BLaER1 treated with 17β-estradiol and CSF1 and Interleukin-3, amounts not matched to agents 10 nM and 100 nM (cell line): ENCODE measurements at regions not wholly inside any gene's neighbourhood (a gene's known extent, or its start where the extent isn't known, plus 50 kb on each side); places are given as distances from the start of the nearest gene placed in this dataset.
"Not testable (repeated sequence)": the region's sequence is repeated elsewhere in the genome, so short reads cannot be mapped to it uniquely, and the experiment has no call there.

Source experiments
- H3K27ac ChIP-seq, 11 experiments: shearing (Covaris generic); formaldehyde crosslinking; 2 replicates each; pipeline ENCODE4 v1.8.1; 2022
- H3K27me3 ChIP-seq, 11 experiments: shearing (Covaris generic); formaldehyde crosslinking; 2 replicates each; pipeline ENCODE4 v1.8.1; 2022
- H3K36me3 ChIP-seq, 11 experiments: shearing (Covaris generic); formaldehyde crosslinking; 2 replicates each; pipeline ENCODE4 v1.8.1; 2022
- H3K4me1 ChIP-seq, 10 experiments: shearing (Covaris generic); formaldehyde crosslinking; 2 replicates each; pipeline ENCODE4 v1.8.1; 2022
- H3K4me2 ChIP-seq, 11 experiments: shearing (Covaris generic); formaldehyde crosslinking; 2 replicates each; pipeline ENCODE4 v1.8.1; 2022
- H3K4me3 ChIP-seq, 10 experiments: shearing (Covaris generic); formaldehyde crosslinking; 2 replicates each; pipeline ENCODE4 v1.8.1; 2022
- H3K9ac ChIP-seq, 11 experiments: shearing (Covaris generic); formaldehyde crosslinking; 2 replicates each; pipeline ENCODE4 v1.8.1; 2022
- H3K9me3 ChIP-seq, 11 experiments: shearing (Covaris generic); formaldehyde crosslinking; replicated peaks in 1 of 11; 2 replicates each; pipeline ENCODE4 v1.8.1; 2022
- H4K20me1 ChIP-seq, 11 experiments: shearing (Covaris generic); formaldehyde crosslinking; 2 replicates each; pipeline ENCODE4 v1.8.1; 2022
- Cebpa-rat ChIP-seq, 11 experiments: shearing (Covaris generic); IDR thresholded peaks; 2 replicates each; pipeline ENCODE4 v1.8.1; 2022

DNA sequence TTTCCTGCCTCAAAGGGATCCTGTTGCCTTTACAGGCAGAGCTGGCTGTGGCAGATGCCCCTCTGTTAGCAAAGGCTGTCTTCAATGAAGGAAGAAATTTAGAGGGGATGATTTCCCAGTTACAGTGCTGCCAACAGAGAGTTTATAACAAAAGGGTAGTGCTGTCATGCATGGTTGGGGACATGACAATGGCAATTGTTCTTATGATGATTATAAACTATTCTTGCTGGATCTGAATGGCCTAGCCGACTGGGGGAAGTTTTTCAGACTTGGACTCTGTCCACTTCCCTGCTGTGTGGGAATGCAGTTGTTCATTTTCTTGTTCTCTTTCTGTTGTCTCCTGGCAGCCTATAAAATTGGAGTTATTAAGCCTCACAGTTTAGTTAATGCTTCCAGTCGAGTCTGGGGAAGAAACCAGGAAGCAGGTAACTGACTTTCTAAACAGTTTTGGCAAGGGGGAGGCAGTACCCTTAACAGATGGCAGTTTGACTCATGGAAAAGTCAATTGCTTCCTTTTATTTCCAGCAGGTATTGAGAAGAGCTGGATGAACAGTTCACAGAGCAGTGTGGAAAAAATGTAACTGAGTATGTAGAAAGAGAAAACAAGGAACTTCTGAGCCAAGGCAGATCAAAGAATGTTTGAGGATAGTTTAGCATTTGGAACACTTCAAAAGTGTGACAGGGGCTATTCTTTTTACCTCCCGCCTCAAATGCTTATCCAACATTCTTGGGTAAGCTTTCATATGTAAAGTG lies 582.6 kb downstream of the RAPGEF2 start:
- Histone ChIP-seq H3K4me3 (no peak overlapping the region), H3K27me3 (no peaks in the 10 kb centered on the region), H3K27ac (no peak overlapping the region), H3K9ac (no peak overlapping the region), H3K4me1 (no peaks in the 10 kb centered on the region), H3K36me3 (no peaks in the 10 kb centered on the region), H4K20me1 (no peaks in the 10 kb centered on the region), H3K4me2 (no peak overlapping the region), H3K9me3 (no peaks in the 10 kb centered on the region; a peak in 1 of 22 replicates)
- TF ChIP-seq Cebpa-rat (IDR thresholded peaks at IDR 0.05): no peak

DNA sequence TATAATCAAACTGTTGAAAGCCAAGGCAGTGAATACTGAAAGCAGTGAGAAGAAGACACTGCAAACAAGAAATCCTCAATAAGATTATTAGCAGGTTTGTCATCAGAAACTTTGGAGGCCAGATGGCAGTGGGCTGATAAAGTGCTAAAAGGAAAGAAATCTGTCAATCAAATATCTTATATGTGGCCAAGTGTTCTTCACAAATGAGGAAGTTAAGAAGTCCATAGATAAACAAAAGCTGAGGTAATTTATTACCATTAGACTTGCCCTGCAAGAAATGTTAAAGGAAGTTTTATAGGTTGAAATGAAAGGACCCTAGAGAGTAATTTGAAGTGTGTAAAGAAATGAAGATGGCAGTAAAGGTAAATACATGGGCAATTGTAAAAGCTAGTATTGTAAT lies 586.6 kb downstream of the RAPGEF2 start:
- H3K27ac ChIP-seq: no peak overlapping the region
- no peak for TF ChIP-seq Cebpa-rat (IDR thresholded peaks at IDR 0.05)
- peaks cover 11 to 17% (median 15%) of the 10 kb centered on the region in 11 experiments; a peak in 20 of 22 replicates for H3K9me3 ChIP-seq
- H4K20me1 ChIP-seq: no peaks in the 10 kb centered on the region
- no peak overlapping the region for H3K9ac ChIP-seq
- no peaks in the 10 kb centered on the region for H3K27me3 ChIP-seq
- no peak overlapping the region for H3K4me3 ChIP-seq
- H3K4me1 ChIP-seq: no peaks in the 10 kb centered on the region
- no peak overlapping the region for H3K4me2 ChIP-seq
- H3K36me3 ChIP-seq: no peaks in the 10 kb centered on the region

DNA sequence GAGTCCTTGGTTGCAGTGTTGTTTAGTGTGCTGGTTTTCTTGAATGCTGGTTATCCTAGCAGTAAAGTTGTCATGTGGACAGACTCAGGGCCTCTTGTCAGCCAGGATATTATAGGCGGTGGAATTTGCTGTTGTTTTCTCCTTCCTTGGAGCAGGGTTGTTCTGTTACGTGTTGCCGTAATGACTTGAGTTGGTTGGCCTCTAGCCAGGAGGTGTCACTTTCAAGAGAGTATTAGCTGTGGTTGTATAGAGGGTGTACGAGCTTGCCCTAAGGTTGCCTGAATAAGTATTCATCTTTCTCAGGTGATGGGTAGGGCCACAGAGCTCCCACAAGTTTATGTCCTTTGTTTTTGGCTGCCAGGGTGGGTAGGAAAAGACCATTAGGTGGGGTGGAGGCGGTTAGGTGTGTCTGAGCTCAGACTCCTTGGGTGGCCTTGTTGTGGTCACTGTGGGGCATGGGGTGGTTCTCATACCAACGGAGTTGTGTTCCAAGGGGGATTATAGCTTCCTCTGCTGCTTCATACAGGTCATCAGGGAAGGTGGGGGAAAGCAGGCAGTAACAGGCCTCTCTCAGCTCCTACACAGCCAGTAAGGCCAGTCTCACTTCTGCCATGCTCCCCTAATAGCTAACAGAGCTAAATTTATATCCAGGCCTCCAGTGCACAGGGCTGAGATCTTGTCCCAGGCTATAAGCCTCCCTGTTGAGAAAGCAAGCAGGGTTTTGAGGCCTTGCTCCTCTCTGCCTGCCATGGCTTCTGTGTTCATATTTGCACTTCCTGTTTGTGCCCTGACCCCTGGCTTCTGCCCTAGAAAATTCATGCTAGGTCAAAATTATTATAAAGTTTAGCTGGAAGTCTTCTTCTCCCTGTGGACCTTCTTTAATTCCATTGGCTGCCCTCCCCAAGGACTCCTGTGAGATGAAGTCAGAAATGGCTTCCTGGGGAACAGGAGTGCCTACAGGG lies 594.7 kb downstream of the RAPGEF2 start:
- Histone ChIP-seq H3K27me3 (no peaks in the 10 kb centered on the region), H3K27ac (no peak overlapping the region)

DNA sequence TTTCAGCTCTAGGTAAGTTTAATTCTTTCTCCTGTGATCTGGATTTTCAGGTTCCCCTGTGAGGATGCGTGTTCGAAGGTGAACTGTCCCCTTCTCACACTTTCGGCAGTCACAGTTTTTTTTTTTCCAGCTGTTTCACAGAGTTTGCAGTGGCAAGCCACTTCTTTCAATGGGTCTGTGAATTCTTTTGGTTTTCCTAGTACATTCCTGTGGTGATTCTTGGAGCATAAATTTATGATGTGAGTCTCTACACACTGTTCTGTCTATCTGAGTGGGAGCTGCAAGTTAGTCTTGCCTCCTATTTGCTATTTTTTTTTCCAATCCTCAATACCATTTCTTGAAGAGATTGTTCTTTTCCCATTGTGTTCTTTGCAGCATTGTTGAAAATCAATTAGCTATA lies 595.5 kb downstream of the RAPGEF2 start:
- Histone ChIP-seq H3K27ac (no peak overlapping the region), H3K27me3 (no peaks in the 10 kb centered on the region)

More for the DNA sequence above, 594.7 kb downstream of the RAPGEF2 start:
- no peaks in the 10 kb centered on the region for H4K20me1 ChIP-seq
- H3K36me3 ChIP-seq: no peaks in the 10 kb centered on the region
- peaks cover 0 to 6% (median 2%) of the 10 kb centered on the region in 11 experiments; a peak in 10 of 22 replicates for H3K9me3 ChIP-seq
- H3K4me1 ChIP-seq: no peaks in the 10 kb centered on the region
- no peak overlapping the region for H3K9ac ChIP-seq
- no peak overlapping the region for H3K4me3 ChIP-seq
- no peak for TF ChIP-seq Cebpa-rat (IDR thresholded peaks at IDR 0.05)
- H3K4me2 ChIP-seq: no peak overlapping the region

DNA sequence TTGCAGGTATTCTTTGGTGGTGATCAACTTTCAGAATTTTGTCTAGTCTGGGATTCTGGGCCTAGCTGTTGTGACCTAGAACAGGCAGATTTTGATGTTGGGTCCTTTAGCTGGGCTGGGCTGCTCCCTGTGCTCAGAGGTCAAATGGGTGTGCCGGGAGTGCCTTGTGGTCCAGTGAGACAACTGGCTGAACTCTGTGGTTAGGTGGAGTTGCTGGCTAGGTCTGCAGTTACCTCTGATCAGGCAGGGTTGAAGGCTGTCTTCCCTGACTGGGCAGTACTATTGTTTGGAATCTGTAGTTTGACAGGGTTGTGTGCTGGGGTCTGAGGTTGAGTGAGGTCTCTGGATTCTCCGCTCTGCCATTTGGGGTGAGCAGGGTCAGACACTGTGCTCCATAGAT lies 599.3 kb downstream of the RAPGEF2 start:
- H3K9ac ChIP-seq: no peak overlapping the region
- H3K4me1 ChIP-seq: no peaks in the 10 kb centered on the region
- no peak overlapping the region for H3K4me3 ChIP-seq
- no peak overlapping the region for H3K27ac ChIP-seq
- H4K20me1 ChIP-seq: no peaks in the 10 kb centered on the region
- peaks cover 0 to 5% (median 0%) of the 10 kb centered on the region in 11 experiments; a peak in 1 of 22 replicates for H3K9me3 ChIP-seq
- H3K4me2 ChIP-seq: no peak overlapping the region
- TF ChIP-seq Cebpa-rat (IDR thresholded peaks at IDR 0.05): no peak
- H3K36me3 ChIP-seq: no peaks in the 10 kb centered on the region
- no peaks in the 10 kb centered on the region for H3K27me3 ChIP-seq

More for the DNA sequence above, 595.5 kb downstream of the RAPGEF2 start:
- H4K20me1 ChIP-seq: no peaks in the 10 kb centered on the region
- no peak for TF ChIP-seq Cebpa-rat (IDR thresholded peaks at IDR 0.05)
- H3K4me1 ChIP-seq: no peaks in the 10 kb centered on the region
- no peak overlapping the region for H3K9ac ChIP-seq
- peaks cover 0 to 5% (median 0%) of the 10 kb centered on the region in 11 experiments; a peak in 1 of 22 replicates for H3K9me3 ChIP-seq
- H3K36me3 ChIP-seq: no peaks in the 10 kb centered on the region
- H3K4me2 ChIP-seq: no peak overlapping the region
- no peak overlapping the region for H3K4me3 ChIP-seq

DNA sequence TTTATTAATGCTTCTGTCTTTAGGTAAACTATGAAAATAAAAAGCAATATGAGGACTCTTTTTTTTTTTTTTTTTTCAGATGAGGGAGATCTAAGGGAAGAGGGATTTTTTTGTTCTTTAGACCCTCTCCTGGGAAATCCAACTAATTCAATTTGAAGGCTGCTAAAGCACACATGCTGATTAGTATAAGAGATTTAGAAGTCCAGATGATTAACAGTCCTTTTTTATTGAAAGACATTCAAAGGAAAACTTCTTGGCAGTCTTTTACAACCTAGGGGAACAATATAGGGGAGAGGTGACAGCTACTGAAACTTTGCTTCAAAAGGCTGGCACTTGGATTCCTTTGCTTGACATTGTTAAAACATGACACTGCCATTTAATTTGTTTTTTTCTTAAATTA lies 602.5 kb downstream of the RAPGEF2 start:
- H4K20me1 ChIP-seq: no peaks in the 10 kb centered on the region
- no peak overlapping the region for H3K4me3 ChIP-seq
- peaks cover 0 to 5% (median 0%) of the 10 kb centered on the region in 11 experiments; a peak in 1 of 22 replicates for H3K9me3 ChIP-seq
- no peak overlapping the region for H3K9ac ChIP-seq
- no peaks in the 10 kb centered on the region for H3K4me1 ChIP-seq
- TF ChIP-seq Cebpa-rat (IDR thresholded peaks at IDR 0.05): no peak
- H3K27ac ChIP-seq: no peak overlapping the region
- no peaks in the 10 kb centered on the region for H3K27me3 ChIP-seq
- H3K36me3 ChIP-seq: no peaks in the 10 kb centered on the region
- H3K4me2 ChIP-seq: no peak overlapping the region

DNA sequence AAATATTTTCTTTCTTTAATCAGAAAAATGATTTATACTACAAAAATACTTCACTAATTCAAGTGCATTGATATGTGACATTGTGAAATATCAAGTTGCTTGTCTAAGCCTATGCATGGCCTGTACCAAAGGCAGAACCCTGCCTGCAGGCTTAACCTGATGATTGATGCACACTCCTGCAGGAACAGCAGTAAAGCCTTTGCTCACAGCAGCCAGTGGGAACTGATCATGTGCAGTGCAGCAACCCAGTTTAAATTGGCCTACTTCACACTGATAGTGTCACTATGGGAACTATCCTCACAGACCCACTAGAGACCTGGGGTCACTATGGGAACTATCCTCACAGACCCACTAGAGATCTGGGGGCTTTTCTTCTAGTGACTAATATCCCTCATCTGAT lies 603.8 kb downstream of the RAPGEF2 start:
- H3K27me3 ChIP-seq: no peaks in the 10 kb centered on the region
- no peaks in the 10 kb centered on the region for H3K4me1 ChIP-seq
- H4K20me1 ChIP-seq: no peaks in the 10 kb centered on the region
- H3K36me3 ChIP-seq: no peaks in the 10 kb centered on the region
- H3K9ac ChIP-seq: no peak overlapping the region
- no peak overlapping the region for H3K4me3 ChIP-seq
- H3K9me3 ChIP-seq: peaks cover 0 to 5% (median 0%) of the 10 kb centered on the region in 11 experiments; a peak in 1 of 22 replicates
- H3K27ac ChIP-seq: no peak overlapping the region
- no peak for TF ChIP-seq Cebpa-rat (IDR thresholded peaks at IDR 0.05)
- H3K4me2 ChIP-seq: no peak overlapping the region

DNA sequence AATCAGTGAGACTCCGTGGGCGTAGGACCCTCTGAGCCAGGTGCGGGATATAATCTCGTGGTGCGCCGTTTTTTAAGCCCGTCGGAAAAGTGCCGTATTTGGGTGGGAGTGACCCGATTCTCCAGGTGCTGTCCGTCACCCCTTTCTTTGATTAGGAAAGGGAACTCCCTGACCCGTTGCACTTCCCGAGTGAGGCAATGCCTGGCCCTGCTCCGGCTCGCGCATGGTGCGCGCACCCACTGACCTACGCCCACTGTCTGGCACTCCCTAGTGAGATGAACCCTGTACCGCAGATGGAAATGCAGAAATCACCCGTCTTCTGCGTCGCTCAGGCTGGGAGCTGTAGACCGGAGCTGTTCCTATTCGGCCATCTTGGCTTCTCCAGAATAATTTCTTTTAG lies 612.3 kb downstream of the RAPGEF2 start:
- H4K20me1 ChIP-seq, H3K4me2 ChIP-seq, H3K9ac ChIP-seq, H3K4me1 ChIP-seq, H3K27me3 ChIP-seq, H3K9me3 ChIP-seq, H3K36me3 ChIP-seq, H3K27ac ChIP-seq, H3K4me3 ChIP-seq: not testable (repeated sequence)

DNA sequence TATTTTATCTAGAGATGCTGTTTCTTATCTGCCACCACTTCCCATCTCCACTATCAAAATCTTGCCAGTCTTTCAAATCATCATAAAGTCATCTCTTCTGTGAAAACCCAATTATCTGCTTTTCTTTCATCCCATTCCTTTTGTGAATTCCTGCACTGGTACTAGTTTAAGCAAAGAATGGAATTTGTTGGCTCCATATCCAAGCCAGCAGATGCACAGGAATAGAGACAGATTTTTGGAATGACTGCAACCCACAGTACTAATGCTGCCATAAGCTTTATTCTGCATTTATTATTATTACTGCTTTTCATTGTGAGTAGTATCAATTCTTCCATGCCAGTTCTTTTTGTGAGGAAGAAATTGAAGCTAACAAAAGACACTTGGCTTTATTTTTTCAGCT lies 616.7 kb downstream of the RAPGEF2 start:
- Histone ChIP-seq H3K4me2 (no peak overlapping the region), H3K9ac (no peak overlapping the region), H3K4me3 (no peak overlapping the region), H3K27me3 (no peaks in the 10 kb centered on the region), H3K27ac (no peak overlapping the region), H3K9me3 (0 out of 22 replicates have a peak, but pooled peaks cover 0 to 3% (median 0%) of the 10 kb centered on the region in 11 experiments), H3K36me3 (no peaks in the 10 kb centered on the region), H3K4me1 (no peaks in the 10 kb centered on the region), H4K20me1 (no peaks in the 10 kb centered on the region)
- no peak for TF ChIP-seq Cebpa-rat (IDR thresholded peaks at IDR 0.05)
